ENCODE measurements at regions not wholly inside any gene's neighbourhood (a gene's known extent, or its start where the extent isn't known, plus 50 kb on each side); places are given as distances from the start of the nearest gene placed in this dataset.

DNA sequence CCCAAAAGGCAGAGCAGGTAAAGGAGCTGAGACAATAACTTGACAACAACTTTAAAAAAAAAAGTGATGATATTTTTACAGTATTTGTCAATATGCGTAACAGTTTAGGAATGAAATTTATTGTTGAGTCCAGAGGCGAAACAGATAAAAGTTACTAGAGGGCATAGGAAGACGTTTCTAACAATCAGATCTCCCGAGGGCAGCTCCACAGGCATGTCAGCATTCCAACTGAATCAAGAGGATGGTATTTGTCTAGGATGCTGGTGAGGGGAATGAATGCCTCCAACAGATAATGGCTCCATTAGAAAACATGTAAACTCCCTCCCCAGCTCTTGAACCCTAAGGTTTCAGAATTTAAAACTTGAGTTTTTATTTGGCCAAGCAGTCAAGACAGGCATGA, 733.9 kb upstream of the SORCS1 start:
- TF ChIP-seq CTCF (IDR thresholded peaks at IDR 0.05; ENCODE audit: poor library complexity, severe bottlenecking) (no peak), TAF1 (IDR thresholded peaks at IDR 0.05; ENCODE audit: low read depth) (no peak), POLR2AphosphoS5 (IDR thresholded peaks at IDR 0.05) (no peak)
